ENCODE measurements at regions not wholly inside any gene's neighbourhood (a gene's known extent, or its start where the extent isn't known, plus 50 kb on each side); places are given as distances from the start of the nearest gene placed in this dataset.
"Not testable (repeated sequence)": the region's sequence is repeated elsewhere in the genome, so short reads cannot be mapped to it uniquely, and the experiment has no call there.

DNA sequence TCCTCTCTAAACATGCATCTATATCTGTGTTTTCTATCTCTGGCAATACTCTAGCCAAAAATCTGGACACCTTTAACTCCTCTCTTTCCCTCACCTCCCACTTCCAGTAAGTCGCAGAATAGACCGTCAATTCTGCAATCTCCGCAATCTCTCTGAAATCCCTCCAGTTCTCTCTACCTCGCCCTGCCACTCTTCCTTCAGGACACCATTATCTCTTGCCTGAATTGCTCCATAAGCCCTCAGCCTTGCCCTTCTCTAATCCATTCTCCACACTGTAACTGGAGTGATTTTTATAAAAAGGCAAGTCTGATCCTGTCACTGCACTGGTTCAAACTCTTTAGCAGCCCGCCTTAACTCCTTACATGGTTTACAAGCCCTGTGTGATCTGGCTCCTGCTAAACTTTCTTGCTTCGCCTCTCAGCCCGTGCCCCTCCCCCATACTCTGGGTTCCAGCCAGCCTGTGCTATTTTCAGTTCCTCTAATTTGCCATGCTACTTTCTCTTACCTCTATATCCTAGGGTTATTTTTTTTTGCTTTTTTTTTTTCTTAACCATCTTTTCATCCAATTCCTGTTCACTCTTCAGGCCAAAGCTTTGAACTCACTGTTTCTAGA lies 73.0 kb upstream of the ARL17B start:
- RAD21 ChIA-PET (ENCODE audit: unreplicated experiment); H3K4me1 ChIP-seq (ENCODE audit: control insufficient read depth, insufficient read depth, low read length); H3K27ac ChIP-seq (ENCODE audit: control insufficient read depth, insufficient read depth); SMC1A ChIA-PET (ENCODE audit: uncharacterized antibody, unreplicated experiment); H3K27me3 ChIP-seq (replicated peaks in 1 of 2; ENCODE audit: control insufficient read depth in 2 of 2, insufficient read depth in 2 of 2, low read length in 1 of 2); H3K9ac ChIP-seq (ENCODE audit: control insufficient read depth, insufficient read depth, low read length); BruUV-seq (replicated peaks); intact Hi-C loops (cut with micrococcal nuclease; ENCODE audit: unreplicated experiment); H4K20me1 ChIP-seq (ENCODE audit: control insufficient read depth, insufficient read depth); H3K36me3 ChIP-seq (ENCODE audit: control insufficient read depth in 2 of 2, insufficient read depth in 2 of 2, low read length in 1 of 2); CTCF ChIA-PET; in situ Hi-C loops (cut with MboI); H2AFZ ChIP-seq (ENCODE audit: control insufficient read depth, low read depth, low read length); H3K4me3 ChIP-seq; DNase-seq (ENCODE audit: low read depth, low spot score); H3K9me3 ChIP-seq (replicated peaks; ENCODE audit: control insufficient read depth, insufficient read depth, low read length); H3K79me2 ChIP-seq (ENCODE audit: control insufficient read depth, insufficient read depth, low read length); POLR2A ChIA-PET; H3K4me2 ChIP-seq (ENCODE audit: control insufficient read depth, insufficient read depth): not testable (repeated sequence)
- FAIRE-seq: peak; percentile 84
- ATAC-seq: peak; percentile 83
- no CpG with 5 or more reads among the region's 7 CpGs for WGBS (ENCODE audit: insufficient coverage, insufficient replicate concordance, low lambda C conversion rate, missing lambda C conversion rate)

DNA sequence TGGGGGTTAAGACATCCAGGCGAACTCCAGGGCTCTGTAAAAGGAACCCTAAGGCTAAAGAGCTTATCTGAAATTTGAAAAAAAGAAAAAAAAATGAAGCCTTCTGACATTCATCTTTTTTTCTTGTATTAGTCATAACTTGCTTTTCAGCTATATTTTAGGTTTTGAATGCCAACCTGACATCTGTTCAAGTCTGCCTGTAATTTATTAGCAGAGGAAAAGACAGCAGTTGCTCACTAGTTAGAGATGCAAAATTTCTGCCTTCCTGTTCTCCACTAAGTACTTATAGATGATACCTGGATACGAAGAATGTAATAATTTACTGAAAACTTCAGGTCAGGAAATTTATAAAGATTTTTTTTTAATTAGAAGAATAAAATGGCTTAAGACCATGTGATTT lies 68.7 kb upstream of the ARL17B start:
- CTCF ChIA-PET; SMC1A ChIA-PET (ENCODE audit: uncharacterized antibody, unreplicated experiment); H3K9ac ChIP-seq (ENCODE audit: control insufficient read depth, insufficient read depth, low read length); FAIRE-seq; H3K27me3 ChIP-seq (replicated peaks in 1 of 2; ENCODE audit: control insufficient read depth in 2 of 2, insufficient read depth in 2 of 2, low read length in 1 of 2); H3K27ac ChIP-seq (ENCODE audit: control insufficient read depth, insufficient read depth); H3K36me3 ChIP-seq (ENCODE audit: control insufficient read depth in 2 of 2, insufficient read depth in 2 of 2, low read length in 1 of 2); H3K4me2 ChIP-seq (ENCODE audit: control insufficient read depth, insufficient read depth); intact Hi-C loops (cut with micrococcal nuclease; ENCODE audit: unreplicated experiment); H4K20me1 ChIP-seq (ENCODE audit: control insufficient read depth, insufficient read depth); H3K79me2 ChIP-seq (ENCODE audit: control insufficient read depth, insufficient read depth, low read length); in situ Hi-C loops (cut with MboI); H3K4me1 ChIP-seq (ENCODE audit: control insufficient read depth, insufficient read depth, low read length); RAD21 ChIA-PET (ENCODE audit: unreplicated experiment); ATAC-seq; H2AFZ ChIP-seq (ENCODE audit: control insufficient read depth, low read depth, low read length); BruUV-seq (replicated peaks); H3K4me3 ChIP-seq; POLR2A ChIA-PET; DNase-seq (ENCODE audit: low read depth, low spot score); H3K9me3 ChIP-seq (replicated peaks; ENCODE audit: control insufficient read depth, insufficient read depth, low read length): not testable (repeated sequence)
- WGBS (ENCODE audit: insufficient coverage, insufficient replicate concordance, low lambda C conversion rate, missing lambda C conversion rate): no CpG with 5 or more reads among the region's 2 CpGs

DNA sequence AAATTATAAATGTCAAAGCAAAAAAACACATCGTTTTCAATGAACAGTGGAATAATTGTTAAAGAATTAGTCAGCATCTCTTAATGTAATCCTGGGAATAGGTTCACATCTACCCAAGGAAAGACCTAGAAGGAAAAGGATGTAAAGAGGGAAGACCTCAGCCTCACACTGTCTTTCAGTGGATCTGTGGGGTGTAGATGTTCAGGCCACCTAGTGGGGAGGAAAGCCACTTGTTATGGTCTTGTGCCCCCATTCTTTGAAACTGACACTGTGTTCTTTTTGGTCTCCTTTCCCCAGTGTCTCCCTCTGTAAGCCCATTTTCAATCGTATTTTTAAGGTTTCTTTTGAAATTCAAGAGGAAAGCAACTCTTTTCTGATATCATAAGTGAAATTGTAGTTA lies 68.1 kb upstream of the ARL17B start:
- H3K4me1 ChIP-seq (ENCODE audit: control insufficient read depth, insufficient read depth, low read length); H4K20me1 ChIP-seq (ENCODE audit: control insufficient read depth, insufficient read depth); DNase-seq (ENCODE audit: low read depth, low spot score); H3K4me3 ChIP-seq; BruUV-seq (replicated peaks); H2AFZ ChIP-seq (ENCODE audit: control insufficient read depth, low read depth, low read length); H3K27ac ChIP-seq (ENCODE audit: control insufficient read depth, insufficient read depth); RAD21 ChIA-PET (ENCODE audit: unreplicated experiment); H3K79me2 ChIP-seq (ENCODE audit: control insufficient read depth, insufficient read depth, low read length); H3K27me3 ChIP-seq (replicated peaks in 1 of 2; ENCODE audit: control insufficient read depth in 2 of 2, insufficient read depth in 2 of 2, low read length in 1 of 2); H3K9me3 ChIP-seq (replicated peaks; ENCODE audit: control insufficient read depth, insufficient read depth, low read length); H3K9ac ChIP-seq (ENCODE audit: control insufficient read depth, insufficient read depth, low read length); in situ Hi-C loops (cut with MboI); H3K4me2 ChIP-seq (ENCODE audit: control insufficient read depth, insufficient read depth); ATAC-seq; CTCF ChIA-PET; H3K36me3 ChIP-seq (ENCODE audit: control insufficient read depth in 2 of 2, insufficient read depth in 2 of 2, low read length in 1 of 2); SMC1A ChIA-PET (ENCODE audit: uncharacterized antibody, unreplicated experiment); intact Hi-C loops (cut with micrococcal nuclease; ENCODE audit: unreplicated experiment); POLR2A ChIA-PET: not testable (repeated sequence)
- no CpG with 5 or more reads among the region's 2 CpGs for WGBS (ENCODE audit: insufficient coverage, insufficient replicate concordance, low lambda C conversion rate, missing lambda C conversion rate)
- peak; percentile 72 for FAIRE-seq

DNA sequence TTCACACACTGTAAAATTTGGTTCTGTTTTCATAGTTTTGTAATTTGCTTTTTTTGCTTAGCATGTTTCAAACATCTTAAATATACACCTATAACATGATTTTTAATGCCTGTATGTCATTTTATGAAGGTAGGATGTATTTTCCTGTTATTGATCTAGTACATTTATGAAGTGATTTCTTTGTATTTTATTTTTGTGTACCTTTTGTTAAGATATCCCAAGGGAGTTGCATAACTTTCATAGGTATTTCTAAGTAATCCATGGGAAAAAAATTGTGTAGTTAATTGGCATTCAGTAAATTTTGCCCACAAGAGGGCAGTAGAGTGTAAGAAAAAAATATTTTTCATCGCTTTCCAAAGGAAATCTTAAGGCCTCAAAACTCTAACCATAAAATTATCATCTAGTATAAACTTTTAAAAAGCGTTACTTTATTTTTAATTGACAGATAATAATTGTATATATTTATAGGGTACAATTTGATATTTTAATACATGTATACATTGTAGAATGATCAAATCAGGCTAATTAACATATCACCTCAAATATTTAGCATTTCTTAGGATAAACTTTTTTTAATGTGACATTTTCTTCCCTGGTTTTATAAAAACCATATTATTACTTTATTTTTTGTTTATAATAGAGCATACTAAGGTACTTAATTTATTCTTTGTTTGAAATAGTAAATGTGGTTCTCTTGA lies 62.8 kb upstream of the ARL17B start:
- H3K27ac ChIP-seq (ENCODE audit: control insufficient read depth, insufficient read depth); DNase-seq (ENCODE audit: low read depth, low spot score); SMC1A ChIA-PET (ENCODE audit: uncharacterized antibody, unreplicated experiment); intact Hi-C loops (cut with micrococcal nuclease; ENCODE audit: unreplicated experiment); H3K79me2 ChIP-seq (ENCODE audit: control insufficient read depth, insufficient read depth, low read length); H4K20me1 ChIP-seq (ENCODE audit: control insufficient read depth, insufficient read depth); H3K4me3 ChIP-seq; H2AFZ ChIP-seq (ENCODE audit: control insufficient read depth, low read depth, low read length); RAD21 ChIA-PET (ENCODE audit: unreplicated experiment); POLR2A ChIA-PET; in situ Hi-C loops (cut with MboI); BruUV-seq (replicated peaks); H3K4me2 ChIP-seq (ENCODE audit: control insufficient read depth, insufficient read depth); H3K36me3 ChIP-seq (ENCODE audit: control insufficient read depth in 2 of 2, insufficient read depth in 2 of 2, low read length in 1 of 2); H3K4me1 ChIP-seq (ENCODE audit: control insufficient read depth, insufficient read depth, low read length); CTCF ChIA-PET; ATAC-seq; H3K9me3 ChIP-seq (replicated peaks; ENCODE audit: control insufficient read depth, insufficient read depth, low read length); H3K9ac ChIP-seq (ENCODE audit: control insufficient read depth, insufficient read depth, low read length); H3K27me3 ChIP-seq (replicated peaks in 1 of 2; ENCODE audit: control insufficient read depth in 2 of 2, insufficient read depth in 2 of 2, low read length in 1 of 2): not testable (repeated sequence)
- FAIRE-seq: peak; percentile 54
- no CpG with 5 or more reads among the region's 2 CpGs for WGBS (ENCODE audit: insufficient coverage, insufficient replicate concordance, low lambda C conversion rate, missing lambda C conversion rate)
